NCI-H446 treated with DMSO at 0.1 percent for 48 hours (cell line): ENCODE measurements at regions not wholly inside any gene's neighbourhood (a gene's known extent, or its start where the extent isn't known, plus 50 kb on each side); places are given as distances from the start of the nearest gene placed in this dataset.

Source experiments
- DNase-seq: peaks from one replicate; lab custom pipeline; 2025; lab: John Stamatoyannopoulos, UW

GRCh38 chr4:182000077-182000476 is 243.1 kb upstream of the TENM3 start:
- no peak for DNase-seq

DNA sequence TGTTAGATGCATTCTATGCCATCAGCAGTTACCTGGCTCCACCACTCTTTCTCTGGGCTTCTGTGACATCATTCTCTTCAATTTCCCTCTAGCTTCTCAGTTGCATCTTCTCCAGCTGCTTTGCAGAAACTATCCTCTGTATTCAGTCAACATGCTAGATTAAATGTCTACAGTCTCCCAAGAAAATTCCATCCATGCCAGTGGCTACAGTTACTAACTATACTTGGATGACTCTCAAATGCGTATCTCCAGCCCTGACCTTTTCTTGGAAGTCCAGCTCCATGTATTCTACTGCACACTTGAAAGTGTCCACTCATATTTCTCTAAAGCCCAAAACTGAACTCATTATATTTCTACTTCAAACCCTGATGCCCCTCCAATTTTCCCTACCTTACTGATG is 232.3 kb upstream of the TENM3 start:
- DNase-seq: no peak

DNA sequence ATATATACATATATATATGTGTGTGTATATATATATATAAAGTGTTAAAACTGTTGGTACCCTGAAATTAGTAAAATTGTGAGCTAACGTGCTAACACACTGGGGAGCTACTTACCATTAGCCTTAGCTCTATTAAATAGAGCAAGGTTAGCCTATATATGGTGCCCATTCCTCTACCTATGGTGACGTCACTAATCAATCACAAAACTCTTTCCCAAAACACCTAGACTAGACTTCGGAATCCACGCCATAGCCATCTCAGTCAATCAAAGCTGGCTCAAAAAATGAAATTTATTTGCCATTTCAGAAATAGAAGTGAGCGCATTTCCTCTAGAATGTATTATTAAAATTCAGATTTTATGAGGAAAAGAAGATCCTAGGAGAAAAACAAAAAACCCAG is 229.0 kb upstream of the TENM3 start:
- DNase-seq: no peak

- no peak for DNase-seq
Observed at GRCh38 chr4:182015014-182015413, 228.2 kb upstream of the TENM3 start.

- DNase-seq: no peak
Observed at GRCh38 chr4:182015893-182016292, 227.3 kb upstream of the TENM3 start.

DNA sequence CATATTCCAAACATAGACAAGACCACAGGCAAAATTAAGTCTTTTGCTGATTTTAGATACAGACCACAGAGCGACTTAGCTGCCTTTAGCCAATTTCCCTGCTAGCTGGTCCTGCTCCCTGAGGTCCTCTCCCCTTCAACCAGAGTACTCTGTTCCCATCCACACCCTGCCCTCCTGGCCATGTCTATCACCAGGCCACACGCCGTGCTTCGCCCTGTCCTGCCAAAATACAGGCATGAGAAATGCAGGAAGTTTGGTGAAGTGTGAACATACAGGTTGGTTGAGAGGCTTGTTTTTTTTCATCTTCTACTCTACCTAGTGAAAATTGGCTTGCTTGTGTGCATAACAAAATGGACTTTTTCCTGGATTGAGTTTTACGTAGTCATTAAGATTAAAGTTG is 226.2 kb upstream of the TENM3 start:
- no peak for DNase-seq

DNA sequence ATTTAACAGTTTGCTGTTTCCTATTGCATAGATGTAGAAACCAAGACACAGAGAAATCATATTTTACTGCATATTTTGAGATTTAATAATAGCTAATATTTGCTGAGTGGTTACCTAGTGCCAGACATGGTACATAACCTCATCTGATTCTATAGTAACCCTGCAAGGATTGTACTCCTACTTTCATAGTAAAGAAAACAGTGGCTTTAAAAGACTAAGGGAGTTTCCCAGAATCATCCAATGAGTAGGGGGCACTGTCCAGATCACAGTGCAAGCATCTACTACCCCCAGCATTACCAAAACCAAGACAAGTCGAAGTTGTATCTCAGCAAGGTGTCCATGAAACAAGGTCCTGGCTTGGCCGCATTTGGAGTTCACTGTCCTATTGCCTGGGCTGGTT is 224.5 kb upstream of the TENM3 start:
- DNase-seq: no peak

DNA sequence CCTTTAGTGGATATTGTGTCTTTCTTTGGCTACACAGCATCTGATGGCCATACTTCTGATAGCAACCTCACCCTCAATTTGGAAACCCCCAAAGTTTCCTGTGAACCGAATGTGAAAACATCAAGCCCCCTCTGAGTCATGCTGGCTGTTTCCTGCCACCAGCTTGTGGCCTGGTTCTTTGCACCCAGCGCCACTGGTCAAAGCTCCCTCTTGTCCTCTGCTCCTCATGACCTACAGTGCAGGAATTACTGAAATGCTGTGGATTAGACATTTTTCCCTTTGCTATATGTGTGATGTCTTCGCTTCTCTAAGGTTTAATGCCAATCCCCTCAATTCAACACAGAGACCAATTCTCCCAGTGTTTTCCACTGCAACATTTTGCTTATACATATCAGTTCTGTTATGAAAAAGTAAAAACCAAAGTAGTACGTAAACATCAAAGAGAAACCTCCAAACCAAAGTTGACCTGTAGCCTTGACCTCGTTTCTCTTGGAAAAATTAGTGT is 224.0 kb upstream of the TENM3 start:
- no peak for DNase-seq

DNA sequence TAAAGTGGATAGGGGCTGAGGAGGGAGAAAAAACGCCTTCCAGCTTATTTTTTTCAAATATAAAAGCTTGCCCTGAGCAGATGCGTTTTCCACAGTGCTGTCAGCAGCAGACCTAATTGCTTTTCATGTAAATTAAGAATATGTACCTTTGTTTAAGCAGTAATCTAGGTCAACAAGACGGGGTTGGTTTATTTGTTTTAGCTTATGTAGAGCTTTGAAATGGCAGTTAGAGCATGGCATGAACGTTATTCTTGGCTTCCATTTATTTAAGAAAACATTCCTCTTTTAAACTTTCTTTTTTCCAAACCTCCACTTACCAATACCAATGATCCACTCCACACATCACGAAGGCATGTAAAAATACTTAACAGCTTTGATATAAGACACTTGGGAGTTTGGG is 220.3 kb upstream of the TENM3 start:
- DNase-seq: no peak

DNA sequence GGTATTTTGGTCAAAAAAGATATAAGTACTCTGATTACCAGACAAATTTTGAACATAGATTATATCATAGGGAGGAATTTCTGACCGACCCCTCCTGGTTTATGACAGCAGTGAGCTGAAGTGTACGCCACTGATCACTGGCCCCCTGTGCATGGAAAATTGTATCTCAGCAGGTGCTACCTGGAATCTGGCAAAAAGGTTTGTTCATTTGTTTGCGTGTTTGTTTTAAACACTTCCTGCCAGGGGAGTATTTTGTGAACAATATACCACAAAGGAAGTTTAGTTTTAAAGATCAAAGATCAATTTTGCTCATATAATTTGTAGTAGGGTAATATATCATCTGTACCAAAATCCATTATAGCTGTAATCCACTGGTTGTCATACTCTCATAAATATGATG is 219.7 kb upstream of the TENM3 start:
- DNase-seq: no peak

- no peak for DNase-seq
Observed at GRCh38 chr4:182042945-182043344, 200.3 kb upstream of the TENM3 start.

GRCh38 chr4:182048871-182049270 is 194.3 kb upstream of the TENM3 start:
- DNase-seq: no peak

- no peak for DNase-seq
Observed at GRCh38 chr4:182056866-182057265, 186.3 kb upstream of the TENM3 start.

DNA sequence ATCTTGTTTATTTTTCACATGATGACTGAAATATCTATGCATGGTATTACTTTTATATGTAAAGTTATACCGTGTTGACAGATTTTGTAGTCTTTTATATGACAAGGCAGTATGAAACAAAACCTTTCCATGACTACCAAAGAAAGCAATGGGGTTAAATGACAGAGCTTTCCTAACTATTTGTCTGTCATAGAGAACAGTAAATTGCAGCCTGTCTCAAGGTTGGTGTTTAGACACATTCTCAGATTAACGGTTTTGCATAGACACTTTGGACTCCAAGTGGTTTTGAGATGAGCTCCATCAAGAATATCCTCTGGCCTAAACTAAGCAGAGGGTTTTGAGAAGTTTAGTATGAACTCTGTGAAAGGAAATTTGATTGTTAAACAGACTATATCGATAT is 180.7 kb upstream of the TENM3 start:
- DNase-seq: no peak

DNA sequence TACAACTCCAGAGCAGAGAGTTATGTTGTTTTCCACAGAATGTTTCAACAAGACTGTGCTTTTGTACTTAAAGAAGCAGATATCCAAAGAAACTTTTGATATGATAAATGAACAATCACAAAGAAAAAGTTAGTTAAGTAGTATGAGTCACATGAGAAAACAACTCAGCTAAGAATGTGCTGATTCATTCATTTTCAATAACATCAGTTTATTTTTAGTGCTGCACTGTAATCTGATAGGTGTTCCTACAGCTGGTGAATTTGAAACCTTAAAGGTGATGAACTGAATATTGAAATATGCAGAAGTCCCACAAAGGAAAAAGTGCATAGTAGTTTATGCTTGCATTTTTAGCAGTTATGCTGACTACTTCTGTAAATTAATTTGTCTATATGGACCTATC is 180.3 kb upstream of the TENM3 start:
- DNase-seq: no peak

- no peak for DNase-seq
Observed at GRCh38 chr4:182063651-182064050, 179.6 kb upstream of the TENM3 start.

GRCh38 chr4:182065255-182065654 is 177.9 kb upstream of the TENM3 start:
- DNase-seq: no peak

DNA sequence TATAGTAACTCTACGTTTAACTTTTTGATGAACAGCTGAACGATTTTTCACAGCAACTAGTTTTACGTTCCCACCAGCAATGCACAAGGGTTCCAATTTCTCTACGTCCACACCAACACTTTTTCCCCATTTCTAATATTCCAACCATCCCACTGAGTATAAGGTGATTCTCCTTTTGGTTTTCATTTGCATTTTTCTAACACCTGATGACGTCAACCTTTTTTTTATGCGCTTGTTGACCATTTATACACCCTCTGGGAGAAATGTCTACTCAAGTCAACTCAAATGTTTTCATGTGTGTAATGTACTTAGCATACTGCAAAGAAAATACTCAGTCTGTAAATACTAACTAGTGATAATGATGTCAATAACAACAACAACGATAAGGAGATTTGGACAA is 177.2 kb upstream of the TENM3 start:
- no peak for DNase-seq

GRCh38 chr4:182067828-182068227 is 175.4 kb upstream of the TENM3 start:
- no peak for DNase-seq

DNA sequence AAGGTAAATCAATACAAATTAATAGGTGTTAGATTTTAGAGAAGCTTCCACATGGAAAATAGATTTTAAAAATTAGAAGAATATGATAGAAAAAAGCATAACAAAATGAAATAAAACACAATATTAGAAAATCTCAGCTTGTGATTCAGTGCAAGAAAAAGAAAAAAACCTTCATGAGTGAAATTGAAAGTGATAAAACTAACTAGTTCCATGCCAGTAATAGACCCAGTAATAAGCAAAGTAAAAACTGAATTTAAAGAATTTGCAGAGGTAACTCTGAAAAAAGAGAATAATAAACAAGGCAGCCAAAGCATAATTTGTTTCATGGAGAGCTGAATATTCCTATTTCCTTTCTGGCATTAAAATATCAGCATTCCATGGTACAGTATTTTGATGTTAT is 174.3 kb upstream of the TENM3 start:
- no peak for DNase-seq

GRCh38 chr4:182073278-182073677 is 169.9 kb upstream of the TENM3 start:
- no peak for DNase-seq

- no peak for DNase-seq
Observed at GRCh38 chr4:182074139-182074538, 169.1 kb upstream of the TENM3 start.

DNA sequence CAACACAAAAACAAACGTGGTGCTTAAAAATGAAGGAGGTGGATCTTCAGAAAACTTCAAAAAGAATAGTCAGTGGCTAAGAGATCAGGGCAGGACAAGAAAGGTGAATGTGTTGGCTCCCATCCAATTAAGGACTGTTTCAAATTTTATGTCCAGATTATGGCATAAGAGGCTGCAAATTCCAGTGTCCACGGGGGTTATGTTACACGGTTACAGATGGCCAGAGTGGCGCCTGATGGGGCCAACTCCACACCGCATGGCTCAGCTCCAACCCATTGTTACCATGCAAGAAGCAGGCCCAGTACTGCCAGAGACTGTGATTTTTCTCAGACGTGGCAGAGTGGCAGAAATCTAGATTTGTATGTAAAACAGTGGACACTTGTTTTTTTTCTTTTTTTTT is 168.4 kb upstream of the TENM3 start:
- DNase-seq: no peak

GRCh38 chr4:182082910-182083309 is 160.3 kb upstream of the TENM3 start:
- no peak for DNase-seq
